H1 (cell line): ENCODE measurements at regions not wholly inside any gene's neighbourhood (a gene's known extent, or its start where the extent isn't known, plus 50 kb on each side); places are given as distances from the start of the nearest gene placed in this dataset.

ENCODE experiments used
- POU5F1 ChIP-seq: IDR thresholded peaks from 2 replicates; pipeline ENCODE4 v1.6.1; 2011; ENCODE audit warnings: low read depth, mild to moderate bottlenecking, low read length, moderate library complexity

DNA sequence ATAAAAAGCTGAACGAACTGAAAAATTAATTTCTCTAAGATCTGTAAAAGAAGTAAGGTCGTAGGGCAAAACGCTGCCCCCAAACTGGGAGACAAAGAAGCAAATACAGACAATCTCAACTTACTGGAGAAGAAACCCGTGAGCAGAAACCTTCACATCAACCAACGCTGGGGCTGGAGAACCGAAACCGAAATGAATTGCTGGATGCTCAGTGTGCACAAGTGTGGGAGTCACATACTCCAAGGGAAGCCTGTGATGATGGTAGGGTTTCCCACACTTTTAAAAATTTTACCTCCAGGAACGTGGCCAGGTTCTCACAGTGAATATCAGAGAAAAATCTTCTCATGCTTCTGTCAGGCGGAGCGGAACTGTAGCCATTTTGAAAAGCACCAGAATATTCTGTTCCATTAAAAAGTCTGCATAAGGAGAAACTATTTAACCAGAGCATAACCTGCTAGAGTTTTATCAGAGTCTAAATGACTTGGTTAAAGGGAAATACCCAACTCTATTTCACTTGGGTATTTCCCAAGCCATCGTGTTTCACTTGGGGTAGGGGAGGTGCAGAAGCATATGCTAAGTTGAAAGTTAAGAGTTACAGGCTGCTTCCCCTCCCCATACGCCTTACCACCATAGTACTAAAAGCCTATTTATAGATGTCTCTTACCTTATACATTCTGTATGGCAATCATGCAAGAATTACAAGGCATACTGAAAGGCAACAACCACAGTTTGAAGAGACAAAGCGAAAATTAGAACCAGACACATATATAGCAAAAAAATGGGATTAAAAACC is 110.5 kb upstream of the SLITRK1 start (continued):
- no peak for TF ChIP-seq POU5F1
